H1 (cell line): ENCODE measurements at regions not wholly inside any gene's neighbourhood (a gene's known extent, or its start where the extent isn't known, plus 50 kb on each side); places are given as distances from the start of the nearest gene placed in this dataset.

Source experiments
- CHD2 ChIP-seq: IDR thresholded peaks from 2 replicates; pipeline ENCODE4 v1.6.1; 2012; ENCODE audit warnings: low read length, improper control_type of control experiment
- CHD7 ChIP-seq: fragments of 300-600 bp; sonication (generic); IDR thresholded peaks from 2 replicates; pipeline ENCODE4 v1.7.1; 2012; ENCODE audit warnings: low read length, moderate library complexity, mild to moderate bottlenecking, inconsistent platforms; ENCODE audit not compliant: insufficient replicate concordance
- NRF1 ChIP-seq: IDR thresholded peaks from 2 replicates; pipeline ENCODE4 v1.6.1; 2011; ENCODE audit warnings: mild to moderate bottlenecking, low read depth, low read length, improper control_type of control experiment
- SP1 ChIP-seq: IDR thresholded peaks from 2 replicates; pipeline ENCODE4 v1.6.1; 2011; ENCODE audit warnings: low read depth, low read length
- TEAD4 ChIP-seq: IDR thresholded peaks from 2 replicates; pipeline ENCODE4 v1.6.1; 2012; ENCODE audit warnings: low read depth, low read length, inconsistent platforms, mixed read lengths

GRCh38 chr2:43074052-43074451 is 152.4 kb downstream of the ZFP36L2 start (continued):
- TF ChIP-seq CHD7 (no peak), CHD2 (no peak), SP1 (no peak), TEAD4 (no peak), NRF1 (no peak)
